Activated CD8-positive, alpha-beta memory T cell treated with anti-CD3 and anti-CD28 coated beads, Interleukin-2, amount 10 ng/mL, durations not matched to agents 7 days and 5 days (primary cell): ENCODE measurements at regions not wholly inside any gene's neighbourhood (a gene's known extent, or its start where the extent isn't known, plus 50 kb on each side); places are given as distances from the start of the nearest gene placed in this dataset.
"Not testable (repeated sequence)": the region's sequence is repeated elsewhere in the genome, so short reads cannot be mapped to it uniquely, and the experiment has no call there.

ENCODE experiments used
- ATAC-seq: fragments of 150-1000 bp; cut with Tn5 transposase; one replicate; pipeline ENCODE4 v1.10.0; 2021; ENCODE audit warnings: moderate library complexity
- CTCF ChIA-PET: fragments of 350-600 bp; sonication (Branson Sonifier 250); formaldehyde crosslinking; loops from one replicate; lab custom pipeline; 2021; ENCODE audit warnings: antibody characterized with exemption; lab: Charles Lee
- DNase-seq: peaks from one replicate; pipeline ENCODE4 v3.0.0-alpha.2; 2020
- H3K27ac Mint-ChIP-seq: one replicate; pipeline ENCODE4 v1.8.0; 2021; ENCODE audit warnings: mild to moderate bottlenecking, mixed read lengths
- H3K27me3 Mint-ChIP-seq: one replicate; pipeline ENCODE4 v1.8.0; 2021; ENCODE audit warnings: mixed read lengths
- H3K36me3 Mint-ChIP-seq: one replicate; pipeline ENCODE4 v1.8.0; 2021; ENCODE audit warnings: mild to moderate bottlenecking, mixed read lengths
- H3K4me1 Mint-ChIP-seq: one replicate; pipeline ENCODE4 v1.8.0; 2021; ENCODE audit warnings: mixed read lengths
- H3K4me3 Mint-ChIP-seq: one replicate; pipeline ENCODE4 v1.8.0; 2021; ENCODE audit warnings: mild to moderate bottlenecking, moderate library complexity, mixed read lengths
- H3K9me3 Mint-ChIP-seq: one replicate; pipeline ENCODE4 v1.8.0; 2022; ENCODE audit warnings: low read depth, mixed read lengths

GRCh38 chr1:60956520-60956919 is 125.8 kb upstream of the NFIA start:
- ATAC-seq = no peak
- Mint-ChIP-seq H3K27me3 (peaks cover 37% of the 10 kb centered on the region), H3K9me3 (no peaks in the 10 kb centered on the region), H3K4me1 (peaks cover 2% of the 10 kb centered on the region), H3K27ac (no peak overlapping the region), H3K36me3 (no peaks in the 10 kb centered on the region), H3K4me3 (no peak overlapping the region)
- DNase-seq = no peak
- CTCF ChIA-PET = no interaction called here

- no peaks in the 10 kb centered on the region for H3K36me3 Mint-ChIP-seq
- CTCF ChIA-PET = no interaction called here
These were observed 129.7 kb upstream of the NFIA start for GRCh38 chr1:60952612-60953111.

GRCh38 chr1:60950224-60951063 is 131.9 kb upstream of the NFIA start:
- H3K4me1 Mint-ChIP-seq = peaks cover 4% of the 10 kb centered on the region
- ATAC-seq (no peak), DNase-seq (no peak)
- no peaks in the 10 kb centered on the region for H3K36me3 Mint-ChIP-seq
- H3K27me3 Mint-ChIP-seq = peaks cover 43% of the 10 kb centered on the region
- no peak overlapping the region for H3K27ac Mint-ChIP-seq
- CTCF ChIA-PET = interaction anchor here (1.3 kb wide), 1 partner anchor 93 kb away, joined by 3 read pairs; no protein-coding TSS in a partner anchor
- H3K4me3 Mint-ChIP-seq = no peak overlapping the region
- no peaks in the 10 kb centered on the region for H3K9me3 Mint-ChIP-seq

More at GRCh38 chr1:60952612-60953111, 129.7 kb upstream of the NFIA start:
- Mint-ChIP-seq H3K27me3 (peaks cover 39% of the 10 kb centered on the region), H3K4me1 (peaks cover 4% of the 10 kb centered on the region), H3K9me3 (no peaks in the 10 kb centered on the region), H3K27ac (no peak overlapping the region), H3K4me3 (no peak overlapping the region)
- ATAC-seq = no peak
- DNase-seq = no peak

- DNase-seq = no peak
- Mint-ChIP-seq H3K4me3 (no peak overlapping the region), H3K27ac (no peak overlapping the region), H3K27me3 (peaks cover 42% of the 10 kb centered on the region), H3K4me1 (peaks cover 4% of the 10 kb centered on the region), H3K36me3 (no peaks in the 10 kb centered on the region), H3K9me3 (no peaks in the 10 kb centered on the region)
- CTCF ChIA-PET = interaction anchor here (1.3 kb wide), 1 partner anchor 93 kb away, joined by 3 read pairs; no protein-coding TSS in a partner anchor
- no peak for ATAC-seq
These were observed 132.5 kb upstream of the NFIA start for GRCh38 chr1:60949826-60950197.

- Mint-ChIP-seq H3K27ac (no peak overlapping the region), H3K4me3 (no peak overlapping the region), H3K4me1 (peaks cover 4% of the 10 kb centered on the region), H3K9me3 (no peaks in the 10 kb centered on the region), H3K36me3 (no peaks in the 10 kb centered on the region), H3K27me3 (peaks cover 42% of the 10 kb centered on the region)
- DNase-seq (no peak), ATAC-seq (no peak)
- CTCF ChIA-PET = interaction anchor here (1.3 kb wide), 1 partner anchor 93 kb away, joined by 3 read pairs; no protein-coding TSS in a partner anchor
These were observed 133.1 kb upstream of the NFIA start for GRCh38 chr1:60949154-60949825.

- peaks cover 4% of the 10 kb centered on the region for H3K4me1 Mint-ChIP-seq
- DNase-seq = no peak
- H3K27me3 Mint-ChIP-seq = peaks cover 42% of the 10 kb centered on the region
- ATAC-seq = no peak
- no peak overlapping the region for H3K27ac Mint-ChIP-seq
- H3K36me3 Mint-ChIP-seq = no peaks in the 10 kb centered on the region
- no peaks in the 10 kb centered on the region for H3K9me3 Mint-ChIP-seq
- H3K4me3 Mint-ChIP-seq = no peak overlapping the region
- CTCF ChIA-PET = interaction anchor here (1.3 kb wide), 1 partner anchor 94 kb away, joined by 3 read pairs; no protein-coding TSS in a partner anchor
These were observed 133.9 kb upstream of the NFIA start for GRCh38 chr1:60948486-60948885.

- no peak for DNase-seq
- H3K9me3 Mint-ChIP-seq = no peaks in the 10 kb centered on the region
- no peak overlapping the region for H3K4me3 Mint-ChIP-seq
- no peak overlapping the region for H3K27ac Mint-ChIP-seq
- H3K4me1 Mint-ChIP-seq = peaks cover 4% of the 10 kb centered on the region
- ATAC-seq = no peak
- no peaks in the 10 kb centered on the region for H3K36me3 Mint-ChIP-seq
- peaks cover 45% of the 10 kb centered on the region for H3K27me3 Mint-ChIP-seq
- CTCF ChIA-PET = no interaction called here
These were observed 135.0 kb upstream of the NFIA start for GRCh38 chr1:60947367-60947766.

GRCh38 chr1:60942896-60943638 is 139.3 kb upstream of the NFIA start:
- no peak for DNase-seq
- Mint-ChIP-seq H3K27me3 (peaks cover 55% of the 10 kb centered on the region), H3K4me3 (no peak overlapping the region), H3K4me1 (no peaks in the 10 kb centered on the region), H3K9me3 (no peaks in the 10 kb centered on the region), H3K27ac (no peak overlapping the region), H3K36me3 (no peaks in the 10 kb centered on the region)
- CTCF ChIA-PET = no interaction called here
- no peak for ATAC-seq

- Mint-ChIP-seq H3K4me1 (no peaks in the 10 kb centered on the region), H3K9me3 (no peaks in the 10 kb centered on the region), H3K36me3 (no peaks in the 10 kb centered on the region), H3K27ac (no peak overlapping the region), H3K27me3 (peaks cover 55% of the 10 kb centered on the region), H3K4me3 (no peak overlapping the region)
- ATAC-seq (no peak), DNase-seq (no peak)
- CTCF ChIA-PET = no interaction called here
These were observed 140.1 kb upstream of the NFIA start for GRCh38 chr1:60942291-60942690.

- CTCF ChIA-PET, ATAC-seq: not testable (repeated sequence)
These were observed 141.7 kb upstream of the NFIA start for GRCh38 chr1:60940685-60941084.

GRCh38 chr1:60937720-60938119 is 144.6 kb upstream of the NFIA start:
- H3K36me3 Mint-ChIP-seq = no peaks in the 10 kb centered on the region
- no peaks in the 10 kb centered on the region for H3K9me3 Mint-ChIP-seq
- no peak overlapping the region for H3K27ac Mint-ChIP-seq
- peaks cover 38% of the 10 kb centered on the region for H3K27me3 Mint-ChIP-seq
- no peak overlapping the region for H3K4me3 Mint-ChIP-seq
- no peaks in the 10 kb centered on the region for H3K4me1 Mint-ChIP-seq
- ATAC-seq (no peak), DNase-seq (no peak)
- CTCF ChIA-PET = no interaction called here

More at GRCh38 chr1:60940685-60941084, 141.7 kb upstream of the NFIA start:
- DNase-seq, H3K36me3 Mint-ChIP-seq, H3K27ac Mint-ChIP-seq, H3K4me3 Mint-ChIP-seq, H3K9me3 Mint-ChIP-seq, H3K4me1 Mint-ChIP-seq: not testable (repeated sequence)
- H3K27me3 Mint-ChIP-seq = peaks cover 49% of the 10 kb centered on the region

GRCh38 chr1:60936591-60937342 is 145.6 kb upstream of the NFIA start:
- CTCF ChIA-PET = no interaction called here
- DNase-seq (no peak), ATAC-seq (no peak)
- H3K36me3 Mint-ChIP-seq = no peaks in the 10 kb centered on the region
- H3K27me3 Mint-ChIP-seq = peaks cover 32% of the 10 kb centered on the region
- H3K9me3 Mint-ChIP-seq = no peaks in the 10 kb centered on the region
- H3K27ac Mint-ChIP-seq = no peak overlapping the region
- no peaks in the 10 kb centered on the region for H3K4me1 Mint-ChIP-seq
- no peak overlapping the region for H3K4me3 Mint-ChIP-seq

GRCh38 chr1:60936163-60936562 is 146.2 kb upstream of the NFIA start:
- DNase-seq = no peak
- no peak overlapping the region for H3K4me3 Mint-ChIP-seq
- no peaks in the 10 kb centered on the region for H3K4me1 Mint-ChIP-seq
- CTCF ChIA-PET = no interaction called here
- H3K27ac Mint-ChIP-seq = no peak overlapping the region
- H3K9me3 Mint-ChIP-seq = no peaks in the 10 kb centered on the region
- peaks cover 29% of the 10 kb centered on the region for H3K27me3 Mint-ChIP-seq
- no peaks in the 10 kb centered on the region for H3K36me3 Mint-ChIP-seq
- no peak for ATAC-seq
